ENCODE measurements at regions not wholly inside any gene's neighbourhood (a gene's known extent, or its start where the extent isn't known, plus 50 kb on each side); places are given as distances from the start of the nearest gene placed in this dataset.

- no peaks in the 10 kb centered on the region for H3K4me1 ChIP-seq (ENCODE audit: insufficient read depth, low read length, poor library complexity, severe bottlenecking)
- no TSS peak for BruUV-seq (replicated peaks)
- H3K36me3 ChIP-seq (ENCODE audit: insufficient read depth, low read length, poor library complexity, severe bottlenecking) = no peaks in the 10 kb centered on the region
- no peaks in the 10 kb centered on the region for H3K27me3 ChIP-seq (replicated peaks; ENCODE audit: insufficient read depth, low read depth, low read length, poor library complexity)
- no peak for DNase-seq (ENCODE audit: low spot score)
- no peak overlapping the region for H3K27ac ChIP-seq (ENCODE audit: low read depth, low read length, poor library complexity, severe bottlenecking)
- ChIA-PET POLR2A (ENCODE audit: low non-redundant PET) (no interaction called here), CTCF (no interaction called here)
- H3K4me3 ChIP-seq (ENCODE audit: low read depth, low read length, poor library complexity, severe bottlenecking) = no peak overlapping the region
- TF ChIP-seq EZH2 (IDR thresholded peaks at IDR 0.05; ENCODE audit: borderline replicate concordance, low read depth, low read length, poor library complexity, severe bottlenecking) (no peak), CTCF (conservative IDR thresholded peaks at IDR 0.05; ENCODE audit: low read depth, low read length) (no peak)
- H3K9me3 ChIP-seq (ENCODE audit: low read depth, low read length, poor library complexity, severe bottlenecking) = no peaks in the 10 kb centered on the region
- intact Hi-C loops (cut with micrococcal nuclease; ENCODE audit: unreplicated experiment) = no loop called here
Observed at GRCh38 chr4:141511055-141511454, 125.3 kb upstream of the IL15 start.

DNA sequence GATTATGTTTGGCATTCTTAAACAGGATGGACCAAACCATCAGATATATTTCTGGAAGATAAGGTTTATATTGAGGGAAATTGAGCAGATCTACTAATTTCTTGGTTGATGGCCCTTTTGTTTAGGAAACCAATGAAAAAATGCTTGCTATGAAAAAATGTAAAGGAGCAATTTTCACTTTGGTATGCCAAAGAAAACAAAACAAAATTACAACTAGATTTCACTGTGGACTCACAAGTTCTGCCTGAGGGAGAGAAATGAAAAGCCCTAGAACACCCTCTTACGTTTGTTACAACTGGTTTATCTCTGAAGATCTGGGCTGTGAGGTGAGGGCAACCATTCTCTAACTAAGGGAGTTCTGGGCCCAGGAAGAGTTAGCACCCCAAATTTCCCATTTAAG lies 122.5 kb upstream of the IL15 start:
- BruUV-seq (replicated peaks) = no TSS peak
- TF ChIP-seq CTCF (conservative IDR thresholded peaks at IDR 0.05; ENCODE audit: low read depth, low read length) = no peak
- no peak for TF ChIP-seq EZH2 (IDR thresholded peaks at IDR 0.05; ENCODE audit: borderline replicate concordance, low read depth, low read length, poor library complexity, severe bottlenecking)
- CTCF ChIA-PET = no interaction called here
- no peak overlapping the region for H3K4me3 ChIP-seq (ENCODE audit: low read depth, low read length, poor library complexity, severe bottlenecking)
- DNase-seq (ENCODE audit: low spot score) = no peak
- H3K36me3 ChIP-seq (ENCODE audit: insufficient read depth, low read length, poor library complexity, severe bottlenecking) = no peaks in the 10 kb centered on the region
- no peaks in the 10 kb centered on the region for H3K9me3 ChIP-seq (ENCODE audit: low read depth, low read length, poor library complexity, severe bottlenecking)
- H3K27ac ChIP-seq (ENCODE audit: low read depth, low read length, poor library complexity, severe bottlenecking) = no peak overlapping the region
- intact Hi-C loops (cut with micrococcal nuclease; ENCODE audit: unreplicated experiment) = no loop called here
- POLR2A ChIA-PET (ENCODE audit: low non-redundant PET) = no interaction called here
- peaks cover 4% of the 10 kb centered on the region for H3K27me3 ChIP-seq (replicated peaks; ENCODE audit: insufficient read depth, low read depth, low read length, poor library complexity)
- H3K4me1 ChIP-seq (ENCODE audit: insufficient read depth, low read length, poor library complexity, severe bottlenecking) = no peaks in the 10 kb centered on the region

- Histone ChIP-seq H3K4me3 (ENCODE audit: low read depth, low read length, poor library complexity, severe bottlenecking) (no peak overlapping the region), H3K9me3 (ENCODE audit: low read depth, low read length, poor library complexity, severe bottlenecking) (no peaks in the 10 kb centered on the region), H3K27ac (ENCODE audit: low read depth, low read length, poor library complexity, severe bottlenecking) (no peak overlapping the region), H3K4me1 (ENCODE audit: insufficient read depth, low read length, poor library complexity, severe bottlenecking) (no peaks in the 10 kb centered on the region), H3K36me3 (ENCODE audit: insufficient read depth, low read length, poor library complexity, severe bottlenecking) (no peaks in the 10 kb centered on the region), H3K27me3 (replicated peaks; ENCODE audit: insufficient read depth, low read depth, low read length, poor library complexity) (peaks cover 4% of the 10 kb centered on the region)
- no TSS peak for BruUV-seq (replicated peaks)
- TF ChIP-seq EZH2 (IDR thresholded peaks at IDR 0.05; ENCODE audit: borderline replicate concordance, low read depth, low read length, poor library complexity, severe bottlenecking) (no peak), CTCF (conservative IDR thresholded peaks at IDR 0.05; ENCODE audit: low read depth, low read length) (no peak)
- ChIA-PET POLR2A (ENCODE audit: low non-redundant PET) (no interaction called here), CTCF (no interaction called here)
- no peak for DNase-seq (ENCODE audit: low spot score)
- intact Hi-C loops (cut with micrococcal nuclease; ENCODE audit: unreplicated experiment) = no loop called here
Observed at GRCh38 chr4:141518222-141518621, 118.2 kb upstream of the IL15 start.

Measured in A673 (cell line).